ENCODE measurements at regions not wholly inside any gene's neighbourhood (a gene's known extent, or its start where the extent isn't known, plus 50 kb on each side); places are given as distances from the start of the nearest gene placed in this dataset.

DNA sequence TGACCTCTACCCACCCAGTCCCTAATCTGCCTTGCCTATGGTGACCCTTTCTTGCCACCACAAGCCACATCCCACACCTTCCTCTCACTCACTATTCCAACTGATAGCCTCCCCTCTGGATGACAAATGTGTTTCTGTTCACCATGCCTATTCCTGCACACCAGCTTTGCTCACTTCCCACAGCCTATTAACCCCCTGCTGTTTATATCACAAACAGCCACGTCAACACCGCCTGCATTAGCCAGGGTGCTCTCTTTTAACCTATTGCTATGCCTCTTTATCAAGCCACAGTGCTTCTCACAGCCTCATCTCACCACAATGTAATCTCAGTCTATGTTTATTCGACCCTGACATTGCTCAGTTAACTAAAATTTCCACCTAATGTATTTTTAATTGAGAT, 271.8 kb downstream of the SUCLG1 start:
- TF ChIP-seq, protein P1, sequence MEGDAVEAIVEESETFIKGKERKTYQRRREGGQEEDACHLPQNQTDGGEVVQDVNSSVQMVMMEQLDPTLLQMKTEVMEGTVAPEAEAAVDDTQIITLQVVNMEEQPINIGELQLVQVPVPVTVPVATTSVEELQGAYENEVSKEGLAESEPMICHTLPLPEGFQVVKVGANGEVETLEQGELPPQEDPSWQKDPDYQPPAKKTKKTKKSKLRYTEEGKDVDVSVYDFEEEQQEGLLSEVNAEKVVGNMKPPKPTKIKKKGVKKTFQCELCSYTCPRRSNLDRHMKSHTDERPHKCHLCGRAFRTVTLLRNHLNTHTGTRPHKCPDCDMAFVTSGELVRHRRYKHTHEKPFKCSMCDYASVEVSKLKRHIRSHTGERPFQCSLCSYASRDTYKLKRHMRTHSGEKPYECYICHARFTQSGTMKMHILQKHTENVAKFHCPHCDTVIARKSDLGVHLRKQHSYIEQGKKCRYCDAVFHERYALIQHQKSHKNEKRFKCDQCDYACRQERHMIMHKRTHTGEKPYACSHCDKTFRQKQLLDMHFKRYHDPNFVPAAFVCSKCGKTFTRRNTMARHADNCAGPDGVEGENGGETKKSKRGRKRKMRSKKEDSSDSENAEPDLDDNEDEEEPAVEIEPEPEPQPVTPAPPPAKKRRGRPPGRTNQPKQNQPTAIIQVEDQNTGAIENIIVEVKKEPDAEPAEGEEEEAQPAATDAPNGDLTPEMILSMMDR (IDR thresholded peaks at IDR 0.05), result no peak
- no peak for TF ChIP-seq POLR2A (IDR thresholded peaks at IDR 0.05)

Measured in testis (tissue), 2 donors.